Inflammatory macrophage treated with lipopolysaccharide for 1 hour (primary cell): ENCODE measurements at regions not wholly inside any gene's neighbourhood (a gene's known extent, or its start where the extent isn't known, plus 50 kb on each side); places are given as distances from the start of the nearest gene placed in this dataset.

Source experiments
- DNase-seq, 2 donors: peaks; one replicate each; pipeline ENCODE4 v3.0.0-alpha.2; 2020 to 2022

GRCh38 chr13:48181482-48182145 is 51.4 kb upstream of the ITM2B start:
- DNase-seq: peak; percentile 50 to 61

- DNase-seq: no peak
These were observed 54.9 kb upstream of the ITM2B start for GRCh38 chr13:48178126-48178525.

GRCh38 chr13:48176781-48177180 is 56.2 kb upstream of the ITM2B start:
- DNase-seq: no peak

GRCh38 chr13:48175185-48175584 is 57.8 kb upstream of the ITM2B start:
- DNase-seq: peak in 1 of 2 donors; percentile 47

- DNase-seq: no peak
These were observed 65.1 kb upstream of the ITM2B start for GRCh38 chr13:48167866-48168265.

- DNase-seq: no peak
These were observed 67.3 kb upstream of the ITM2B start for GRCh38 chr13:48165727-48166126.

- no peak for DNase-seq
These were observed 67.9 kb upstream of the ITM2B start for GRCh38 chr13:48165063-48165462.

- DNase-seq: no peak
These were observed 68.2 kb upstream of the MED4 start for GRCh38 chr13:48163061-48163460.

- DNase-seq: no peak
These were observed 67.3 kb upstream of the MED4 start for GRCh38 chr13:48162217-48162616.

- peak; percentile 89 to 93 for DNase-seq
These were observed 66.8 kb upstream of the MED4 start for GRCh38 chr13:48161530-48162179.

- DNase-seq: peak; percentile 31 to 46
These were observed 65.8 kb upstream of the MED4 start for GRCh38 chr13:48160606-48161278.

GRCh38 chr13:48159826-48160225 is 64.9 kb upstream of the MED4 start:
- DNase-seq: no peak

GRCh38 chr13:48159401-48159800 is 64.5 kb upstream of the MED4 start:
- DNase-seq: peak in 1 of 2 donors; percentile 36

GRCh38 chr13:48158915-48159314 is 64.0 kb upstream of the MED4 start:
- peak; percentile 44 for DNase-seq

- DNase-seq: peak; percentile 56 to 67
These were observed 63.4 kb upstream of the MED4 start for GRCh38 chr13:48158290-48158689.

GRCh38 chr13:48156466-48156865 is 61.6 kb upstream of the MED4 start:
- no peak for DNase-seq

GRCh38 chr13:48155848-48156247 is 60.9 kb upstream of the MED4 start:
- peak; percentile 66 to 71 for DNase-seq

- no peak for DNase-seq
These were observed 59.8 kb upstream of the MED4 start for GRCh38 chr13:48154671-48155070.

GRCh38 chr13:48153186-48153585 is 58.3 kb upstream of the MED4 start:
- no peak for DNase-seq

- peak; percentile 70 for DNase-seq
These were observed 56.7 kb upstream of the MED4 start for GRCh38 chr13:48151363-48152161.

GRCh38 chr13:48148454-48148853 is 53.5 kb upstream of the MED4 start:
- no peak for DNase-seq

- DNase-seq: no peak
These were observed 51.7 kb upstream of the MED4 start for GRCh38 chr13:48146636-48147035.

- DNase-seq: no peak
These were observed 51.2 kb upstream of the MED4 start for GRCh38 chr13:48146122-48146521.
